ENCODE measurements at regions not wholly inside any gene's neighbourhood (a gene's known extent, or its start where the extent isn't known, plus 50 kb on each side); places are given as distances from the start of the nearest gene placed in this dataset.

GRCh38 chr2:182630207-182630606, 85.8 kb upstream of the DNAJC10 start:
- DNase-seq (ENCODE audit: low spot score) (no peak), ATAC-seq (no peak)
- Mint-ChIP-seq H3K9me3 (no peaks in the 10 kb centered on the region), H3K4me1 (peaks cover 60% of the 10 kb centered on the region), H3K27me3 (ENCODE audit: low read depth) (no peaks in the 10 kb centered on the region), H3K4me3 (no peak overlapping the region), H3K27ac (no peak overlapping the region), H3K36me3 (no peaks in the 10 kb centered on the region)
- ChIA-PET POLR2A (interaction anchor here (0.6 to 0.8 kb wide), 2 partner anchors 411 to 499 kb away, joined by 3 read pairs; no protein-coding TSS in a partner anchor), CTCF (interaction anchor here (1.1 kb wide), 1 partner anchor 19 kb away, joined by 3 read pairs; no protein-coding TSS in a partner anchor)
- TF ChIP-seq ELF4 (CRISPR knock-in tag; IDR thresholded peaks at IDR 0.05; ENCODE audit: low read depth): no peak
- no peak for TF ChIP-seq FOXP1 (CRISPR knock-in tag; IDR thresholded peaks at IDR 0.05; ENCODE audit: borderline replicate concordance)
- no peak for TF ChIP-seq MLX (CRISPR knock-in tag; IDR thresholded peaks at IDR 0.05)
- no peak for TF ChIP-seq IRF1 (CRISPR knock-in tag; IDR thresholded peaks at IDR 0.05)
- TF ChIP-seq ZNF671 (CRISPR knock-in tag; IDR thresholded peaks at IDR 0.05): no peak
- no peak for TF ChIP-seq ZNF232 (CRISPR knock-in tag; IDR thresholded peaks at IDR 0.05)
- TF ChIP-seq IRF2 (CRISPR knock-in tag; IDR thresholded peaks at IDR 0.05; ENCODE audit: borderline replicate concordance, low read depth): no peak
- no peak for TF ChIP-seq ZMAT4 (CRISPR knock-in tag; IDR thresholded peaks at IDR 0.05)
- no peak for TF ChIP-seq ZNF423 (CRISPR knock-in tag; IDR thresholded peaks at IDR 0.05)
- no peak for TF ChIP-seq NR1H2 (CRISPR knock-in tag; IDR thresholded peaks at IDR 0.05)
- TF ChIP-seq TEAD1 (CRISPR knock-in tag; IDR thresholded peaks at IDR 0.05): no peak

GRCh38 chr2:182631299-182631698, 84.8 kb upstream of the DNAJC10 start:
- ATAC-seq: peak; percentile 73
- H3K27me3 Mint-ChIP-seq (ENCODE audit: low read depth): no peaks in the 10 kb centered on the region
- DNase-seq (ENCODE audit: low spot score): no peak
- no peak overlapping the region for H3K4me3 Mint-ChIP-seq
- H3K4me1 Mint-ChIP-seq: peaks cover 51% of the 10 kb centered on the region
- no peak for TF ChIP-seq HMGXB4 (CRISPR knock-in tag; IDR thresholded peaks at IDR 0.05)
- no peak for TF ChIP-seq ZNF281 (CRISPR knock-in tag; IDR thresholded peaks at IDR 0.05)
- no peak for TF ChIP-seq IRF2 (CRISPR knock-in tag; IDR thresholded peaks at IDR 0.05; ENCODE audit: borderline replicate concordance, low read depth)
- no peak for TF ChIP-seq ZNF263 (CRISPR knock-in tag; IDR thresholded peaks at IDR 0.05; ENCODE audit: low read depth)
- no peak for TF ChIP-seq GTF2I (CRISPR knock-in tag; conservative IDR thresholded peaks at IDR 0.05)
- TF ChIP-seq HMGA2 (CRISPR knock-in tag; IDR thresholded peaks at IDR 0.05): 0 out of 2 replicates have a peak, but pooled peaks have one; percentile 50
- TF ChIP-seq FOXK1 (CRISPR knock-in tag; IDR thresholded peaks at IDR 0.05): no peak
- no peak for TF ChIP-seq FOXP4 (CRISPR knock-in tag; IDR thresholded peaks at IDR 0.05)
- ChIA-PET POLR2A (no interaction called here), CTCF (no interaction called here)
- H3K27ac Mint-ChIP-seq: peak overlapping the region; percentile 57; the same call in 1 of the 2 replicates
- no peaks in the 10 kb centered on the region for H3K9me3 Mint-ChIP-seq
- H3K36me3 Mint-ChIP-seq: no peaks in the 10 kb centered on the region

All from WTC11 (cell line).